ENCODE measurements at regions not wholly inside any gene's neighbourhood (a gene's known extent, or its start where the extent isn't known, plus 50 kb on each side); places are given as distances from the start of the nearest gene placed in this dataset.

DNA sequence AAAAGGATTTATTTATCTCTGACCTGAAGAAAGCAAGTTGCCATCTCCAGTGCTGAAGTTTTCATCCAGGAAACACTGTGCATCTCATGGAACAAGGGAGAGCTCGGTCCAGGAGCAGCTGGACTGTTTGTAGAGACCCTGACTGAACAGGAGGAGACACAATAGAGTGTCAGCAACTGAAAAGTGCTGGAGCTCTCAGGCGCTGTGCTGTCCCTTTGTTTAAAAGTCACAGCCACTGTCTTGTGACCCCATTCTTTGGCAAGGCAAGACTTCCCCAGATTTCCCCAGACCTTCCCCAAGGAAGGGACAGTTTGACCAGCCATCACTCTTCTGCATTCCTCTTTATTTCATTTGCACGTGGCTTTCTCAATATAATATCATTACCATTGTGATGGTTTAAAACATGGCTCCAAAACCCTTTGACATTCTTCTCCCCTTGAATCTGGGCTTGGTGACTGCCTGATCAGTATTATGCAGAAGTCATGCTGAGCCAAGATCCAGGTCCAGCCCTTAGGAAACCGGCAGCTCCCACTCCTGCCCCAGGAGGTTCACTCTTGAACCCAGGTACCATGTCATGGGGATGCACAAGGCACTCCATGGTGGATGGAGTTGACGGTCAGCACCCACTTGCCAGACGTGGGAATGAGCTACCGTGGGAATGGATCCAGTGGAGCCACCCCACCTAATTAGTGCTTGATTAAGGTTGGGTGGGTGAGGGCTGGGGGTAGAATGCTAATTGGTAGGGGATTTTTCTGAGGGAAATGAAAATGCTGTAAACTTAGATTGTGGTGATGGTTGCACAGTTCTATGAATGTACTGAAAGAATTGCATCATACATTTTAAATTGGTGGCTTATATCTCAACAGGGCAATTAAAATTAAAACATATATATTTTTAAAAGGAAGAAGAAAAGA lies 497.9 kb upstream of the RAB6C start:
- TF ChIP-seq, protein P1, sequence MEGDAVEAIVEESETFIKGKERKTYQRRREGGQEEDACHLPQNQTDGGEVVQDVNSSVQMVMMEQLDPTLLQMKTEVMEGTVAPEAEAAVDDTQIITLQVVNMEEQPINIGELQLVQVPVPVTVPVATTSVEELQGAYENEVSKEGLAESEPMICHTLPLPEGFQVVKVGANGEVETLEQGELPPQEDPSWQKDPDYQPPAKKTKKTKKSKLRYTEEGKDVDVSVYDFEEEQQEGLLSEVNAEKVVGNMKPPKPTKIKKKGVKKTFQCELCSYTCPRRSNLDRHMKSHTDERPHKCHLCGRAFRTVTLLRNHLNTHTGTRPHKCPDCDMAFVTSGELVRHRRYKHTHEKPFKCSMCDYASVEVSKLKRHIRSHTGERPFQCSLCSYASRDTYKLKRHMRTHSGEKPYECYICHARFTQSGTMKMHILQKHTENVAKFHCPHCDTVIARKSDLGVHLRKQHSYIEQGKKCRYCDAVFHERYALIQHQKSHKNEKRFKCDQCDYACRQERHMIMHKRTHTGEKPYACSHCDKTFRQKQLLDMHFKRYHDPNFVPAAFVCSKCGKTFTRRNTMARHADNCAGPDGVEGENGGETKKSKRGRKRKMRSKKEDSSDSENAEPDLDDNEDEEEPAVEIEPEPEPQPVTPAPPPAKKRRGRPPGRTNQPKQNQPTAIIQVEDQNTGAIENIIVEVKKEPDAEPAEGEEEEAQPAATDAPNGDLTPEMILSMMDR (IDR thresholded peaks at IDR 0.05; ENCODE audit: insufficient read depth, low read depth, low read length, missing control alignments): no peak
- H3K4me3 ChIP-seq (ENCODE audit: low read length): no peak overlapping the region
- DNase-seq (ENCODE audit: low read depth): no peak

DNA sequence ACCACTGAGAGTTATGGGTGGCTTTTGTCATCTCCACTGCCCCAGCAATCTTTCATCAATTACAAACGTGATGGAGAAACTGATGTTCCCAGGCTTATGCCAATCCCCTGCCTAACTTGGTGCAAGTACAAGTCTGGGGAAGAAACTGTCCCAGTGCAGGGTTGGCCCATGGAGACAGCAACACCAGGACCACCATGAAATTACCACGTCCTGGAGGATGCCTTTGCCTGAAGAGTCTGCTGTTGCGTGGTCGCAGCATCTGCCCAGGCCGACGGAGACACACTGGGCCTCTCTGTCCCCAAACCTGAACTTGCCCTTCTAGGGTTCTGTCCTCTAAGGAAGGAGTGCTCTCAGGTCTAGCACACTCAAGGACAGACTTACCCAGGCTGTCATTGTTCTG lies 496.8 kb upstream of the RAB6C start:
- no peak for DNase-seq (ENCODE audit: low read depth)
- TF ChIP-seq, protein P1 (IDR thresholded peaks at IDR 0.05; ENCODE audit: insufficient read depth, low read depth, low read length, missing control alignments): no peak
- no peak overlapping the region for H3K4me3 ChIP-seq (ENCODE audit: low read length)

DNA sequence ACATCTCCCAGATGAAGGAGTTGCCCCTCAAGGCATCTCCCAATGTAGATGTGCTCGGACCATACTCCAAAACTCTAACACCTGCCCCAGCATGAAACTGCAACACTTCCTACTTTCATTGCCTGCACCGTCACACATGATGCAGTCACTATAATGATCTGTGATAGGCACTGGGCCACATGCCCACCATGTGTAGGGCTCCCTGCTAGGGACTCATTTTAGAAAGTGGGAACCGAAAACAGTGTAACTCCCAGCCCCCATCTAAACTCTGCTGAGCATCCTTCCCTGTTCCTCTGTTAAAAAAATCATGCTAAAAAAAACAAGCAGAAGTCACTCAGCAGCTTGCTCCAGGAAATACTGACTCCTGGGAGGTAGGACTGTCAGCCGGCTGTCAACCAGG lies 496.1 kb upstream of the RAB6C start:
- DNase-seq (ENCODE audit: low read depth): no peak
- no peak overlapping the region for H3K4me3 ChIP-seq (ENCODE audit: low read length)
- TF ChIP-seq, protein P1 (IDR thresholded peaks at IDR 0.05; ENCODE audit: insufficient read depth, low read depth, low read length, missing control alignments): no peak

DNA sequence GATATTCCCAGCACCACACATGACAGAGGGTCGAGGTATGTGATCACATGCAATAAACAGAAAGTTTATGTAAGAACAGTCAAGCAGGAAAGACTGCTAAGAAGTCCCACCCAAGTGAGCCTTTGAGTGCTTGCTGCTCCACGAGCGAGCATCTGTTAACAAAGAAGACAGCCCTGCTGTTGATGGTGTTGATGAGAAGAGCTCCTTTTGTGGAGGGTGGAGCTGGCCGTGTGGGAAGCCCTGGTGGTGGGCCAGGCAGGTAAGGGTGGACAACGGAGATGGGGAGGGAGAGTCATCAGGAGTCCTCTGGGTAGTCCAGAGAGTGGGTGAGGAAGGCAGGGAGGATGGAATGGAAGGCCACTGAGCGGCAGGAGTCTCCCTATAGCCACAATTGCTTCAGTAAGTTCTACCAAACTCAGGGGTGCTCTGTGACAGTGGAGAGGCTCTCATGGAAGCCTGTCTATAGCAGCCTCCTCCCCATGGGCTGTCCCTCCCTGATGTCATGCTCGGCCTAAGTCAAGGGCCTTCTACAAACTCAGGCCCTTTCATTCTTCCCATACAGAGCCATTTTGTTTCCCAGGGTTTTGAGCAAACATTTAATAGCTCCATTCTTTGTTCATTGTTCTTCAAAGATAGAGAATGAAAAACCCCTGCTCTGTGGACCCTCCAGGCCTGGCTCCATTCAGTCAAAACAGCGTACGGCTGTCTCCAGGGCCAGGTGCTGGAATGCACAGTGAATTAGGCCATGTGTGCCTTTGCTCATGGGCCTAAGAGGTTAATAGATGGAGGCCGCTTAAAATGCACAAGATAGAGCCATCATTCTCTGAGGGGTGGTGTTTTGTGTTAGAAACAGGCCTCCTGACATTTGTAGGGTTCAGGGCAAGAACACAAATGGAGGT lies 494.2 kb upstream of the RAB6C start:
- TF ChIP-seq, protein P1 (IDR thresholded peaks at IDR 0.05; ENCODE audit: insufficient read depth, low read depth, low read length, missing control alignments): no peak
- no peak for DNase-seq (ENCODE audit: low read depth)
- no peak overlapping the region for H3K4me3 ChIP-seq (ENCODE audit: low read length)

DNA sequence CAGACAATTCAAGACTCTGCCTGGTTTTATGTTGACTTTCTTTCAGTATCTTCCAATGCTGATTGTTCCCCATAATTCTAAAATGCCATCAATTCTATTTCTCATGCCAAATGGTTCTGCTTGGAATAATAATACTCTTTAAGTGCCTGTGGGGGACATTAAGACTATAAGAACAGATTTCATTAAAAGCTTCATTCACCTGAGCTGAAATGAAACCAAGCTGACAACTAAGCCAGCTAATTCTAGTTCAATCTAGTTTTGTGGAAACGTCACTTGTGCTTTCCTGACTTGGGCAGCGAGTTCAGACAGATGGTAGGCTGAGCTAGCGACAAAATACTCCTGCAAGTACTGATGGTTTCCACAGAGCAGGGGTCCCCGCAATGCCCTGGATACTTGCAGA lies 491.1 kb upstream of the RAB6C start:
- TF ChIP-seq, protein P1 (IDR thresholded peaks at IDR 0.05; ENCODE audit: insufficient read depth, low read depth, low read length, missing control alignments): no peak
- DNase-seq (ENCODE audit: low read depth): no peak
- no peak overlapping the region for H3K4me3 ChIP-seq (ENCODE audit: low read length)

DNA sequence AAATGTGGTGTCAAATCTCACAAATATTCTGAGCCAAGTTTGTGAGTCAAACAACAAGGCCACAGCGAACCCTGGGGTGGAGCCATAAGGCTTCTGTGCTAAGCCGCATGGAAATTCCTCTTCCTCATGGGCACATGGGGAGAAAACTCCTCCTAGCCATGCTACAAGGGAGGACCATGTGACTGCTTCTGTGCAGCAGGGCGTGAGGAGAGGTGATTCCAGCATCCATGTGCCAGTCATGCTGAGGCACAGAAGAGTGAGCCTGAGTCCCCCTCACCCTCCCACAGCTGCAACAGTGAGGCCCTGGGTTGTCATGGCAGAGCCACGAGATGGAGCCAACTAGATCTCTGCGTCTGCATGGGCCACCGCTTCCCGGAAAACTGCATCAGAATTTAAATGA lies 488.8 kb upstream of the RAB6C start:
- no peak for DNase-seq (ENCODE audit: low read depth)
- H3K4me3 ChIP-seq (ENCODE audit: low read length): no peak overlapping the region
- TF ChIP-seq, protein P1 (IDR thresholded peaks at IDR 0.05; ENCODE audit: insufficient read depth, low read depth, low read length, missing control alignments): no peak

Data from epithelial cell of esophagus (primary cell).